ENCODE measurements at regions not wholly inside any gene's neighbourhood (a gene's known extent, or its start where the extent isn't known, plus 50 kb on each side); places are given as distances from the start of the nearest gene placed in this dataset.

DNA sequence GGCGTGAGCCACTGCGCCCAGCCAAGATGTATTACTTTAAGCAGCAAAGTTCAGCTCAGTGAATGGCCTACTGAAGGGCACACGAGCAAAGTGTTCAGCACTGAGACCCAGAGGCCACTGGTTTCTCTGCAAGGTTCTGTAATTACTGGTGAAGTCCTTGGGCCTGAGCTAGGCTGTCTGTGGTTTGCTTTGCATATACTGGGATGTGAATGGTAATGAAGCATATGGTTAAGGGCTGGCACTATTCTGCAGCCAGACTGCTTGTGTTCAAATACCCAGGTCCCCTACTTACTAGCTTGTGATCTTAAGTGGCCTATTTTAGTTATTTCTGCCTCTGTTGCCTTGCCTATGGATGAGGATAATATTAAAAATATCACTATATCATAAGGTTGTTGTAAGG, 72.0 kb downstream of the LLPH start:
- TF ChIP-seq, protein P1, sequence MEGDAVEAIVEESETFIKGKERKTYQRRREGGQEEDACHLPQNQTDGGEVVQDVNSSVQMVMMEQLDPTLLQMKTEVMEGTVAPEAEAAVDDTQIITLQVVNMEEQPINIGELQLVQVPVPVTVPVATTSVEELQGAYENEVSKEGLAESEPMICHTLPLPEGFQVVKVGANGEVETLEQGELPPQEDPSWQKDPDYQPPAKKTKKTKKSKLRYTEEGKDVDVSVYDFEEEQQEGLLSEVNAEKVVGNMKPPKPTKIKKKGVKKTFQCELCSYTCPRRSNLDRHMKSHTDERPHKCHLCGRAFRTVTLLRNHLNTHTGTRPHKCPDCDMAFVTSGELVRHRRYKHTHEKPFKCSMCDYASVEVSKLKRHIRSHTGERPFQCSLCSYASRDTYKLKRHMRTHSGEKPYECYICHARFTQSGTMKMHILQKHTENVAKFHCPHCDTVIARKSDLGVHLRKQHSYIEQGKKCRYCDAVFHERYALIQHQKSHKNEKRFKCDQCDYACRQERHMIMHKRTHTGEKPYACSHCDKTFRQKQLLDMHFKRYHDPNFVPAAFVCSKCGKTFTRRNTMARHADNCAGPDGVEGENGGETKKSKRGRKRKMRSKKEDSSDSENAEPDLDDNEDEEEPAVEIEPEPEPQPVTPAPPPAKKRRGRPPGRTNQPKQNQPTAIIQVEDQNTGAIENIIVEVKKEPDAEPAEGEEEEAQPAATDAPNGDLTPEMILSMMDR (conservative IDR thresholded peaks at IDR 0.05 in 1 of 2, IDR thresholded peaks at IDR 0.05 in 1 of 2; ENCODE audit: extremely low read depth in 1 of 2, insufficient read depth in 1 of 2, low read depth in 1 of 2, low read length in 2 of 2): no peak
- TF ChIP-seq EZH2 (IDR thresholded peaks at IDR 0.05; ENCODE audit: borderline replicate concordance, low read length): no peak
